ENCODE measurements at regions not wholly inside any gene's neighbourhood (a gene's known extent, or its start where the extent isn't known, plus 50 kb on each side); places are given as distances from the start of the nearest gene placed in this dataset.

GRCh38 chr14:37970696-37971095 lies 237.0 kb upstream of the SSTR1 start:
- Histone ChIP-seq H3K27me3 (no peaks in the 10 kb centered on the region), H3K4me1 (ENCODE audit: insufficient read depth) (no peaks in the 10 kb centered on the region), H3K36me3 (no peaks in the 10 kb centered on the region), H3K27ac (no peak overlapping the region), H3K9me3 (no peaks in the 10 kb centered on the region), H3K4me3 (no peak overlapping the region)
- WGBS, 3 donors: 68 to 87% (median 78%) methylated on average over 4 of the region's 4 CpGs
- DNase-seq: no peak
- TF ChIP-seq POLR2A (IDR thresholded peaks at IDR 0.05) (no peak), CTCF (IDR thresholded peaks at IDR 0.05) (no peak), EP300 (IDR thresholded peaks at IDR 0.05) (no peak)
- intact Hi-C loops (cut with DNase I): no loop called here

GRCh38 chr14:37972941-37973887 lies 234.5 kb upstream of the SSTR1 start:
- intact Hi-C loops (cut with DNase I): no loop called here
- DNase-seq: no peak
- Histone ChIP-seq H3K9me3 (no peaks in the 10 kb centered on the region), H3K4me1 (ENCODE audit: insufficient read depth) (no peaks in the 10 kb centered on the region), H3K27ac (no peak overlapping the region), H3K36me3 (no peaks in the 10 kb centered on the region), H3K4me3 (no peak overlapping the region), H3K27me3 (no peaks in the 10 kb centered on the region)
- 9 to 29% (median 11%) methylated on average over 7 of the region's 7 CpGs for WGBS, 3 donors
- TF ChIP-seq EP300 (IDR thresholded peaks at IDR 0.05) (no peak), POLR2A (IDR thresholded peaks at IDR 0.05) (no peak), CTCF (IDR thresholded peaks at IDR 0.05) (no peak)

- H3K4me3 ChIP-seq: no peak overlapping the region
- intact Hi-C loops (cut with DNase I): no loop called here
- 91 to 100% (median 92%) methylated on average over 1 of the region's 1 CpG for WGBS, 3 donors
- DNase-seq: no peak
- no peak for TF ChIP-seq EP300 (IDR thresholded peaks at IDR 0.05)
- no peaks in the 10 kb centered on the region for H3K36me3 ChIP-seq
- no peaks in the 10 kb centered on the region for H3K4me1 ChIP-seq (ENCODE audit: insufficient read depth)
- H3K27me3 ChIP-seq: no peaks in the 10 kb centered on the region
- H3K9me3 ChIP-seq: no peaks in the 10 kb centered on the region
- no peak overlapping the region for H3K27ac ChIP-seq
Observed at GRCh38 chr14:37974421-37974820, 233.3 kb upstream of the SSTR1 start.

GRCh38 chr14:37977481-37977880 lies 230.2 kb upstream of the SSTR1 start:
- no peaks in the 10 kb centered on the region for H3K9me3 ChIP-seq
- TF ChIP-seq EP300 (IDR thresholded peaks at IDR 0.05): no peak
- TF ChIP-seq CTCF (IDR thresholded peaks at IDR 0.05): no peak
- TF ChIP-seq POLR2A (IDR thresholded peaks at IDR 0.05): no peak
- H3K36me3 ChIP-seq: no peaks in the 10 kb centered on the region
- no peak overlapping the region for H3K4me3 ChIP-seq
- H3K27ac ChIP-seq: no peak overlapping the region
- intact Hi-C loops (cut with DNase I): no loop called here
- DNase-seq: no peak
- H3K4me1 ChIP-seq (ENCODE audit: insufficient read depth): no peaks in the 10 kb centered on the region
- H3K27me3 ChIP-seq: no peaks in the 10 kb centered on the region

GRCh38 chr14:37985826-37986470 lies 221.8 kb upstream of the SSTR1 start:
- no peaks in the 10 kb centered on the region for H3K36me3 ChIP-seq
- H3K4me1 ChIP-seq (ENCODE audit: insufficient read depth): no peaks in the 10 kb centered on the region
- no peak for DNase-seq
- H3K27me3 ChIP-seq: no peaks in the 10 kb centered on the region
- no peak for TF ChIP-seq CTCF (IDR thresholded peaks at IDR 0.05)
- TF ChIP-seq EP300 (IDR thresholded peaks at IDR 0.05): no peak
- no peak for TF ChIP-seq POLR2A (IDR thresholded peaks at IDR 0.05)
- intact Hi-C loops (cut with DNase I): no loop called here
- 52 to 76% (median 57%) methylated on average over 2 of the region's 2 CpGs for WGBS, 3 donors
- no peaks in the 10 kb centered on the region for H3K9me3 ChIP-seq
- no peak overlapping the region for H3K27ac ChIP-seq
- H3K4me3 ChIP-seq: no peak overlapping the region

All from ovary (tissue), 7 donors.